Bone marrow (tissue), 2 donors: ENCODE measurements at regions not wholly inside any gene's neighbourhood (a gene's known extent, or its start where the extent isn't known, plus 50 kb on each side); places are given as distances from the start of the nearest gene placed in this dataset.
"Not testable (repeated sequence)": the region's sequence is repeated elsewhere in the genome, so short reads cannot be mapped to it uniquely, and the experiment has no call there.

ENCODE experiments used
- DNase-seq, 2 donors: peaks; one replicate each; lab custom pipeline; 2025; lab: John Stamatoyannopoulos, UW

DNA sequence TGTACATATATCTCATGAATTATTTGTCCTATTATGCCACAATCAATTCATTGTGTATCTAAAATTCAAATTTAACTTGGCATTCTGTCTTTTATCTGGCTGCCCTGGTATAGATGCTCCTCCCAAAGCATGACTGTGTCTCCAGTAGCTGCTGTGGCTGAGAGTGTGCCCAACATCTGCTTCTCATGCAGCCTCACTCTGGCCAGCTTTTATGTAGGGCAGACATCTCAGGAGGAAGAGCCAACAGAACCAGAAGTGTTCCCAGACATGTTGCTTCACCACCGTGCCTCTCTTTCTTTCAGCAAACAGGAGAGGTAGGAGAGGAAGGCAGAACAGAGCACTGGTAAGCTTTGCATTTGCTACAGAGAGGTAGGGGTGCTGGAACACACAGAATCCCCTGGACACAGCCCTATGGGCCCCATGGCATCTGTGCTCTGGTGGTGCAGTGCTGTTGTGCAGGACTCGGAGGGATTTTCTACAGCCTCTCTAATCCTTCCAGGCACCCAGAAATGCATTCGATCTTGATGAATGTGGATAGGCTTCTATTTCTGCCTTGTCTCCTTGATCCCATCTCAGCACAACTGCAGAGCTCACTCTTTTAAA lies 637.1 kb downstream of the UTRN start:
- DNase-seq = no peak

DNA sequence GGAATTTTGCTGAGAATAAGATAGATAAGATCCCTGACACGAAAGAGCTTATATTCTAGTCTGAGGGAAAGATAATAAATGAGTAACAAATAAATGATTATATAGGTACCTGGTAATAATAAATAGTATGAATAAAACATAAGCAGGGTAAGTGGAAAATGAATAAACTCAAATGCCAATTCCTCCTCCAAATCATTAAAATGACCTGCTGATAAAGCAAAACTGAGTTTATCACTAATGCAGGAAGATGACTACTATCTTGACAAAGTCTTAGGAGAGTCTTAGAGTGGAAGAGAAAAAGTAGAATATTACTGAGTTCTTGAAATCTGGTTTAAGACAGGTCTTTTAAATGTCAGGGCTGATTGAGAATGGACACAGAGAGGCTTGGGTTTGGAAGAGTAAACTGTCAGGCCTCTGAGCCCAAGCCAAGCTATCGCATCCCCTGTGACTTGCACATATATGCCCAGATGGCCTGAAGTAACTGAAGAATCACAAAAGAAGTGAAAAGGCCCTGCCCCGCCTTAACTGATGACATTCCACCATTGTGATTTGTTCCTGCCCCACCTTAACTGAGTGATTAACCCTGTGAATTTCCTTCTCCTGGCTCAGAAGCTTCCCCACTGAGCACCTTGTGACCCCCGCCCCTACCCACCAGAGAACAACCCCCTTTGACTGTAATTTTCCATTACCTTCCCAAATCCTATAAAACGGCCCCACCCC lies 637.8 kb downstream of the UTRN start:
- not testable (repeated sequence) for DNase-seq

- not testable (repeated sequence) for DNase-seq
Observed at GRCh38 chr6:144923491-144923787, 638.3 kb downstream of the UTRN start.

- DNase-seq = no peak
Observed at GRCh38 chr6:144928847-144929246, 643.7 kb downstream of the UTRN start.

DNA sequence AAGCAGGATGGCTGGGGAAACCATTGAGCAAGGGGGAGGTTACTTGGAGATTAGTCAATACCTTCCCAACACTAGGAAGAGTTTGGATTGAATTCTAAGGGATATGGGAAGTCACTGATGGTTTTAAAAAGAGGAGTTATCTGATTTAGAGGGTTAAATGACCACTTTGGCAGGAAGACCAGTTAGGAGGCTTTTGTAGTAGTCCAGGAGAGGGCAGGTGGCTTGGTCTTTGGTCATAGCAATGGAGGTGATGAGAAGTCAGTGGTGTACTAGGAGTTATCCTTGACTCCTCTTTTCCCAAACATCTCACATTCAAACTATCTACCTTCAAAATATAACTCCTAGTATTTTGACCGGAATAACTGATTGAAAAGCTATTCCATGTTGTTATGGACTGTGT lies 644.1 kb downstream of the UTRN start:
- no peak for DNase-seq

- DNase-seq = peak in 1 of 2 donors; percentile 7
Observed at GRCh38 chr6:144931172-144932035, 646.3 kb downstream of the UTRN start.

DNA sequence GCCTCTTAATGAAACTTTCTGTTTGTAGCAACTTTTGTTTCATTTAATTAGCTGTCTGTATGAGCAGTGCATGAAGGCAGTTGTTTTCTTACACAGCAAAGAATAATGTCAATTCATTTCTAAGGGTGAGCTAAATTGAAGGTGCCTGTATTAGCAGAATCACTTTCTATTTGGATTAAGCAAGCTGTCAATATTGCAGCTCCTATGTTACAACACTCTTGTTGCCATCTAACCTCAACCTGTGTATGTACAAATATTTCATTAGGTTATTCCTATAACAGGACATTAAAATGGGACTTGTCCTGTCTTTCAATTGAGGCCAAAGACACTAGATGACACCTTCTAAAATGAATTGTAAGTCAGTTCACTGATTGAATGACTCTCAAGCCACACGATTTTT lies 647.5 kb downstream of the UTRN start:
- no peak for DNase-seq

GRCh38 chr6:144935181-144935580 lies 650.0 kb downstream of the UTRN start:
- DNase-seq = no peak

GRCh38 chr6:144935661-144936060 lies 650.5 kb downstream of the UTRN start:
- no peak for DNase-seq

DNA sequence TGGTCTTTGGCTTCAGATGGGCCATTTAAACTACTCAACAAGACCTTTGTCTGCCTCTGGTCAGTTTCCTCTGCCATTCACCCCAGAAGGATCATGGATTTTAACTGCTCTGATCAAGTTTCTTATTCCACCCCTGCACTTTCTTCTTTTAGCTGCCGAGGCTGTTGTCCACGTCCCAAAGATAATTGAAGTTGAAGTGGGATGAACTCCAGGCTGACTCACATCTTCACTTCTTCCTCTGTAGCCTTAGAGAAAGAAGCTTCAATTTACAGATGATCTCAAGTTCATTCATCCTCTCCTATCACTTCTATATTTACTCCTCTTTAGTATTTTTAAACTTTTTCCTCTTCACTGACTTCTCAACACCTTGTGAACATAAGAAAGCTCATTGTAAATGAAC lies 651.6 kb downstream of the UTRN start:
- DNase-seq = no peak

DNA sequence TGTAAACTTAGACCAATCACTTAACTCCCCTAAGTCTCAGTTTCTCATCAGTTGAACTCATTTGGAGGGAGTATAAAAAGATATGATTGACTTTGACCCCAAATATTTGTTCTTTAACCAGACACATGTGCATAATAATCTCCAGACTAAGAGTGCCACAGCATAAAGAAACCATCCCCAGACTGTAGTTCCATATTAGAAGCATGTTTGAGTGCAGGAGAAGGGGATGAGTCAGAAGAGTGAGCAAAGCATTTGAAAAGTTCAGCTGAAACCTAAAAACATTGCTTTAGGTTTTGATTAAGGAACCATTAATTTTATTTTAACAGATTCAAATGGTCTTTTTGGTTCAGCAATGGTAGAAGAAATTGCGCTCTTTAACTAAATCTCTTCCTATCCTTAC lies 654.8 kb downstream of the UTRN start:
- no peak for DNase-seq

DNA sequence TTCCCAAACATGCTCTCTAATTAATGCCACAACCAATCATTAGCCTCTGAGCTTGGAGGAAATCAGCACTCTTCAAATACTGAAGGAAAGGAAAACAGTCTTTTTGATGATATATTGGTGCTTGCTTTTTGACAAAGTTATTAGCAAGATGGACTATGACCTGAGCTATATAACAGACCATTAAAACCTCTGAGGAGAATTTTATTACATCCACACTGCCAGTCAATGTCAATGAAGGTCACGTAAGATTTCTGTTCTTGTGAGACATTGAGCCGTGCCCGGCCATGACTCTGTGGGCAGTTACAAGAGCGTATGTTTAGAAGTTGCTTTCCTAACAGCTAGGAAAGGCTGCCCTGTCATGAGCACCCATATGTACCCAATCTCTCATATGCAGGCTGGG lies 659.0 kb downstream of the UTRN start:
- DNase-seq = no peak

- DNase-seq = no peak
Observed at GRCh38 chr6:144947398-144947976, 662.4 kb downstream of the UTRN start.

- DNase-seq = no peak
Observed at GRCh38 chr6:144951730-144952437, 666.7 kb downstream of the UTRN start.

DNA sequence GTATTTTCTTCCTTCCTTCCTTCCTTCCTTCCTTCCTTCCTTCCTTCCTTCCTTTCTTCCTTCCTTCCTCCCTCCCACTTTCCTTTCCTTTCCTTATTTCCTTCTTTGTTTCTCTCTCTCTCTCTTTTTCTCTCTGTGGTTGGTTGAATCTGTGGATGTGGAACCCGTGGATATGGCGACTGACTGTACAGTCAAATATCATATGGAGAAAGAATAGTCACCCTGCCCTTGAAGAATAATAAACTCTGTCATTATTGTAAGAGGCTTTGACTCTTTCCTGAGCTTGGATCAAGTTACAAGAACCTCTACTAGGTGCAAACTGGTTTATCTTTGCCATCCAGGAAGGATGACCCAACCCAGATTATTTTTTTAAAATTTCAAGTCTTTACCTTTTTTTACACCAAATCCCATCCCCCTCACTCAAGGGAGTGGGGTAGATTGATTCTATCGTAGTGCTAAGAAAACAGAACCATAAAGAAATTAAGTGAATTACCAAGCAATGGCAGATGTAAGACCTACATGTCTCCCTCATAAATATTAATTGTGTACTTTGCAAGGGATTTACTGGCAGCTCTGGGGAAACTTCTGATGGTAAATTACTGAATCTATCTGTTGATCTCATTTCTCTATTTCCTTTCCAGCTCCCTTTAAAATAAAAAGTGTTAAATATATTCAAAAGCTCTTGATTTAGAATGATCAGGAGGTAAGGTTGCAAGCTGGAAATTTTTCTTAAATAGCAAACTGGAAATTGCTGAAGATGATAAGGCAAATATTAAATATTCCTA lies 667.5 kb downstream of the UTRN start:
- DNase-seq = no peak

- DNase-seq = no peak
Observed at GRCh38 chr6:144953552-144954240, 668.6 kb downstream of the UTRN start.

DNA sequence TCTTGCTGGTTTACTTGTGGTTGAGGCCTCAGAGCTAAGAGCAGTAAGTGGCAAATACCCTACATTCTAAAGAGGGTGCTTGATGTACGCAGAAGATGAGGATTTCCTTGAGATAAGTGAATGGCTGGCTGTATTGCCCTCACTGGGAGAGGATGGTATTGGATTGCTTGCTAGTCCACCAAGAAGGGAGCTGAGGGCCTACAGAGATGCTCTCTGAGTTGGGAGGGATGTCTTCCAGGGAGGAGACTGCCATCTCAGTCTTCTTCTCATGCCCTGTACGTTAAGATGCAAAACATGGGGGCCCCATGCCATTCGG lies 669.1 kb downstream of the UTRN start:
- no peak for DNase-seq

- no peak for DNase-seq
Observed at GRCh38 chr6:144955392-144955791, 670.3 kb downstream of the UTRN start.

DNA sequence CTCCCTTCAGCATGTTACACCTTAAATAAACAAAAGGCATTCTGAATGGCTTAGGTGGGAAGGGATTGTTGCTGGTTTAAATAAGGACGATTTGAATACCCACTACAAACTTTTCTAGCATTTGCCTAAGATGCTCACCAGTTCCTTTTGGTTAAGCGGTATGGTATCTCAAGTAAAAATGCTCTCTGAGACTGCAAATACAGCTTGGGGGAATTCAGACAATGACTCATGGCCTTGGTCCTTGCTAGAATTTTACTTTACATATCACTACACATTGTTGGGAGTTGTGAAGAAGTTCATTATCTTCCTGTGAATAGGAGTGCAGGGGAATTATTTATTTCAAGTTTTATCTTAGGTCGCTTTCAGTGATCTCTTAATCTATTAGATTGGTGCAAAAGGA lies 670.7 kb downstream of the UTRN start:
- no peak for DNase-seq

DNA sequence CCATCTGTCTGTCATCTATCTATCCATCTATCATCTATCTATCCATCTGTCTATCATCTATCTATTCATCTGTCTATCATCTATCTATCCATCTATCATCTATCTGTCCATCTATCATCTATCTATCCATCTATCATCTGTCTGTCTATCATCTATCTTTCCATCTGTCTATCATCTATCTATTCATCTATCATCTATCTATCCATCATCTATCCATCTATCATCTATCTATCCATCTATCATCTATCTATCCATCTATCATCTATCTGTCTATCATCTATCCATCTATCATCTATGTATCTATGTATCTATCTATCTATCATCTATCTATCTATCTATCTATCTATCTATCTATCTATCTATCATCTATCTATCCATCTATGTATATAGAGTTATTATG lies 671.6 kb downstream of the UTRN start:
- DNase-seq = not testable (repeated sequence)
